PC-3 (cell line): ENCODE measurements at regions not wholly inside any gene's neighbourhood (a gene's known extent, or its start where the extent isn't known, plus 50 kb on each side); places are given as distances from the start of the nearest gene placed in this dataset.

Experiments
- ATAC-seq: fragments of 200-7000 bp; cut with Tn5 transposase; 2 replicates; pipeline ENCODE4 v1.9.1; 2020; ENCODE audit warnings: mild to moderate bottlenecking, moderate library complexity
- BruUV-seq: library from RNA; stranded (reverse); fragments of 400-500 nt; replicated peaks from 2 replicates; lab custom pipeline; 2021; lab: Mats Ljungman, UMichigan
- CTCF ChIA-PET: fragments of 300-600 bp; sonication (Branson Sonifier 250); formaldehyde crosslinking; loops from one replicate; lab custom pipeline; 2022; ENCODE audit warnings: antibody characterized with exemption; lab: Charles Lee
- POLR2A ChIA-PET: fragments of 300-600 bp; sonication (Branson Sonifier 250); formaldehyde crosslinking; loops from one replicate; lab custom pipeline; 2022; ENCODE audit warnings: antibody characterized with exemption; ENCODE audit not compliant: unreplicated experiment; lab: Charles Lee
- DNase-seq: peaks from one replicate; pipeline ENCODE4 v3.0.0-alpha.2; 2015
- H2AFZ ChIP-seq: fragments of 300-600 bp; sonication (generic); 2 replicates; pipeline ENCODE4 v1.6.0; 2016; ENCODE audit warnings: antibody characterized with exemption, low read length
- H3F3A ChIP-seq: fragments of 300-600 bp; sonication (generic); one replicate; pipeline ENCODE4 v1.6.0; 2017; ENCODE audit warnings: antibody characterized with exemption, low read length, control low read depth, mild to moderate bottlenecking; ENCODE audit not compliant: unreplicated experiment
- H3K27ac ChIP-seq: fragments of 300-600 bp; sonication (generic); 2 replicates; pipeline ENCODE4 v1.5.1; 2016; ENCODE audit warnings: mild to moderate bottlenecking, low read length
- H3K27me3 ChIP-seq: fragments of 300-600 bp; sonication (generic); 2 replicates; pipeline ENCODE4 v1.6.1; 2016; ENCODE audit warnings: low read length, mixed read lengths
- H3K36me3 ChIP-seq: fragments of 300-600 bp; sonication (generic); 2 replicates; pipeline ENCODE4 v1.6.1; 2016; ENCODE audit warnings: low read depth, mixed run types, low read length, mixed read lengths
- H3K4me1 ChIP-seq: fragments of 300-600 bp; sonication (generic); 2 replicates; pipeline ENCODE4 v1.5.1; 2016; ENCODE audit warnings: low read length; ENCODE audit not compliant: insufficient read depth
- H3K4me2 ChIP-seq: fragments of 300-600 bp; sonication (generic); 2 replicates; pipeline ENCODE4 v1.6.0; 2016; ENCODE audit warnings: low read length
- H3K4me3 ChIP-seq: fragments of 300-600 bp; sonication (generic); 2 replicates; pipeline ENCODE4 v1.5.1; 2016; ENCODE audit warnings: mild to moderate bottlenecking, low read length, mixed read lengths
- H3K79me2 ChIP-seq: fragments of 300-600 bp; sonication (generic); 2 replicates; pipeline ENCODE4 v1.6.1; 2017; ENCODE audit warnings: low read length, mixed read lengths
- H3K9ac ChIP-seq: fragments of 300-600 bp; sonication (generic); 2 replicates; pipeline ENCODE4 v1.6.0; 2016; ENCODE audit warnings: mild to moderate bottlenecking, low read length
- H3K9me2 ChIP-seq: fragments of 300-600 bp; sonication (generic); replicated peaks from 2 replicates; pipeline ENCODE4 v1.6.1; 2016; ENCODE audit warnings: mixed run types, low read length, mixed read lengths
- H3K9me3 ChIP-seq: fragments of 300-600 bp; sonication (generic); 2 replicates; pipeline ENCODE4 v1.6.1; 2016; ENCODE audit warnings: low read length, mixed read lengths
- H4K20me1 ChIP-seq: fragments of 300-600 bp; sonication (generic); 2 replicates; pipeline ENCODE4 v1.6.1; 2016; ENCODE audit warnings: low read length, mixed read lengths
- CTCF ChIP-seq: fragments of 300-600 bp; sonication (generic); conservative IDR thresholded peaks from 2 replicates; pipeline ENCODE4 v1.5.1; 2017; ENCODE audit warnings: antibody characterized with exemption, low read depth, mild to moderate bottlenecking, low read length
- EZH2 ChIP-seq: fragments of 300-600 bp; sonication (generic); IDR thresholded peaks from one replicate; pipeline ENCODE4 v1.6.1; 2017; ENCODE audit warnings: antibody characterized with exemption, mild to moderate bottlenecking, low read length; ENCODE audit not compliant: unreplicated experiment
- EZH2phosphoT487 ChIP-seq: fragments of 300-600 bp; sonication (generic); IDR thresholded peaks from 2 replicates; pipeline ENCODE4 v1.6.1; 2018; ENCODE audit warnings: mild to moderate bottlenecking, antibody characterized with exemption, low read length, borderline replicate concordance
- intact Hi-C: fragments of 100-400 bp; cut with micrococcal nuclease; formaldehyde crosslinking; loops from 2 replicates; pipeline ENCODE4 v1.9.0; 2023

- H3K4me3 ChIP-seq: no peak overlapping the region
- no TSS peak for BruUV-seq
- H3K9me3 ChIP-seq: no peaks in the 10 kb centered on the region
- no peak overlapping the region for H3K27ac ChIP-seq
- H3K27me3 ChIP-seq: no peaks in the 10 kb centered on the region
- no peaks in the 10 kb centered on the region for H3K79me2 ChIP-seq
- H3K4me1 ChIP-seq: no peaks in the 10 kb centered on the region
- ChIA-PET CTCF (no interaction called here), POLR2A (no interaction called here)
- no peaks in the 10 kb centered on the region for H4K20me1 ChIP-seq
- no peaks in the 10 kb centered on the region for H3K9me2 ChIP-seq
- TF ChIP-seq CTCF (no peak), EZH2 (no peak), EZH2phosphoT487 (no peak)
- no peak overlapping the region for H3K9ac ChIP-seq
- no peak overlapping the region for H2AFZ ChIP-seq
- no peaks in the 10 kb centered on the region for H3K36me3 ChIP-seq
- DNase-seq (no peak), ATAC-seq (no peak)
- intact Hi-C loops: no loop called here
- no peak overlapping the region for H3K4me2 ChIP-seq
- no peaks in the 10 kb centered on the region for H3F3A ChIP-seq
These were observed 90.5 kb upstream of the ZNF469 start for GRCh38 chr16:88292007-88292970.

- no peaks in the 10 kb centered on the region for H3K9me2 ChIP-seq
- intact Hi-C loops: no loop called here
- no peak overlapping the region for H3K27ac ChIP-seq
- ATAC-seq (no peak), DNase-seq (no peak)
- no peaks in the 10 kb centered on the region for H3K27me3 ChIP-seq
- TF ChIP-seq EZH2 (no peak), EZH2phosphoT487 (no peak), CTCF (no peak)
- ChIA-PET CTCF (no interaction called here), POLR2A (no interaction called here)
- no peaks in the 10 kb centered on the region for H3F3A ChIP-seq
- no peak overlapping the region for H3K9ac ChIP-seq
- no peaks in the 10 kb centered on the region for H3K79me2 ChIP-seq
- no peak overlapping the region for H3K4me2 ChIP-seq
- H3K4me1 ChIP-seq: no peaks in the 10 kb centered on the region
- H4K20me1 ChIP-seq: no peaks in the 10 kb centered on the region
- no peak overlapping the region for H3K4me3 ChIP-seq
- no TSS peak for BruUV-seq
- no peaks in the 10 kb centered on the region for H3K36me3 ChIP-seq
- H2AFZ ChIP-seq: no peak overlapping the region
- H3K9me3 ChIP-seq: no peaks in the 10 kb centered on the region
These were observed 89.7 kb upstream of the ZNF469 start for GRCh38 chr16:88293097-88293496.
